ENCODE measurements at regions not wholly inside any gene's neighbourhood (a gene's known extent, or its start where the extent isn't known, plus 50 kb on each side); places are given as distances from the start of the nearest gene placed in this dataset.

DNA sequence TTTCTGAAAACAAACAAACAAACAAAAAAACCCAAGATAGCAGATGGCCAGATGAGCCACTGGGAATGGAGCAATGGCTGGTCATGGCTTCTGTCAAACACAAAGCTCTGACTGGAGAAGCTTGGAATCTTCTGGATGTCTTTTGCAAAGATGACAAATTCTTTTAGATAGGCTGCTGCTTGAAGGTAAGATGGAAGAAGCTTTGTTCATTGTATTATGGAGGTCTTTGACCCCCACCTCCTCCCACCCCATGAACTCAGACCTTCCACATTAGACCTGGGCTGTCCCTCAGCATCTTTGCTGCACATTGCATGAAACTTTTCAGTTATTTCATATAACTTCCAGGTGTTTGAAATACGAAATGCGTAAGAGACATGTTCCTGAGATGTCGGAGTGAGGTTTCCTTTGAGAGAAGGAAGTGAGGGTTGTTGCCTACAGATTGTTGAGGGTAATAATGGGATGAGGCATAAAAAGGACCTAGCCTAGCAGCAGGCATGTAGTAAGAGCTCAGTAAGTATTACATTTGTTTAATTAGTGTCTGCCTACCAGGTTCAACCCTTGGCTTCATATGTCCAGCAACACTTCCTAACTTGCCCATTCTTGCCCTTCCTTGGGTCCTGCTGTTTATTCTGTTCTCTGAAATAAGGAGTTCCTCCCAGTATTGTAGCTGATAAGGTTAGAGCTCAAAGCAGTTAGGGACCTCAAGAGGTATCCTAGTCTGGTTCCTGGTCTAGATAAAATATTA, 51.4 kb upstream of the IER3 start:
- H3K4me3 ChIP-seq (ENCODE audit: low read depth, low read length) = no peak overlapping the region
- DNase-seq (ENCODE audit: low read depth) = no peak
- TF ChIP-seq, protein P1, sequence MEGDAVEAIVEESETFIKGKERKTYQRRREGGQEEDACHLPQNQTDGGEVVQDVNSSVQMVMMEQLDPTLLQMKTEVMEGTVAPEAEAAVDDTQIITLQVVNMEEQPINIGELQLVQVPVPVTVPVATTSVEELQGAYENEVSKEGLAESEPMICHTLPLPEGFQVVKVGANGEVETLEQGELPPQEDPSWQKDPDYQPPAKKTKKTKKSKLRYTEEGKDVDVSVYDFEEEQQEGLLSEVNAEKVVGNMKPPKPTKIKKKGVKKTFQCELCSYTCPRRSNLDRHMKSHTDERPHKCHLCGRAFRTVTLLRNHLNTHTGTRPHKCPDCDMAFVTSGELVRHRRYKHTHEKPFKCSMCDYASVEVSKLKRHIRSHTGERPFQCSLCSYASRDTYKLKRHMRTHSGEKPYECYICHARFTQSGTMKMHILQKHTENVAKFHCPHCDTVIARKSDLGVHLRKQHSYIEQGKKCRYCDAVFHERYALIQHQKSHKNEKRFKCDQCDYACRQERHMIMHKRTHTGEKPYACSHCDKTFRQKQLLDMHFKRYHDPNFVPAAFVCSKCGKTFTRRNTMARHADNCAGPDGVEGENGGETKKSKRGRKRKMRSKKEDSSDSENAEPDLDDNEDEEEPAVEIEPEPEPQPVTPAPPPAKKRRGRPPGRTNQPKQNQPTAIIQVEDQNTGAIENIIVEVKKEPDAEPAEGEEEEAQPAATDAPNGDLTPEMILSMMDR (IDR thresholded peaks at IDR 0.05; ENCODE audit: insufficient read depth, low read depth, low read length, missing control alignments) = no peak
